DMS114 treated with DMSO at 0.1 percent for 48 hours (cell line): ENCODE measurements at regions not wholly inside any gene's neighbourhood (a gene's known extent, or its start where the extent isn't known, plus 50 kb on each side); places are given as distances from the start of the nearest gene placed in this dataset.
"Not testable (repeated sequence)": the region's sequence is repeated elsewhere in the genome, so short reads cannot be mapped to it uniquely, and the experiment has no call there.

Experiments
- DNase-seq: peaks from one replicate; lab custom pipeline; 2025; ENCODE audit not compliant: unreplicated experiment; lab: John Stamatoyannopoulos, UW

GRCh38 chr13:19123502-19123901 lies 58.1 kb downstream of the TUBA3C start:
- no peak for DNase-seq

DNA sequence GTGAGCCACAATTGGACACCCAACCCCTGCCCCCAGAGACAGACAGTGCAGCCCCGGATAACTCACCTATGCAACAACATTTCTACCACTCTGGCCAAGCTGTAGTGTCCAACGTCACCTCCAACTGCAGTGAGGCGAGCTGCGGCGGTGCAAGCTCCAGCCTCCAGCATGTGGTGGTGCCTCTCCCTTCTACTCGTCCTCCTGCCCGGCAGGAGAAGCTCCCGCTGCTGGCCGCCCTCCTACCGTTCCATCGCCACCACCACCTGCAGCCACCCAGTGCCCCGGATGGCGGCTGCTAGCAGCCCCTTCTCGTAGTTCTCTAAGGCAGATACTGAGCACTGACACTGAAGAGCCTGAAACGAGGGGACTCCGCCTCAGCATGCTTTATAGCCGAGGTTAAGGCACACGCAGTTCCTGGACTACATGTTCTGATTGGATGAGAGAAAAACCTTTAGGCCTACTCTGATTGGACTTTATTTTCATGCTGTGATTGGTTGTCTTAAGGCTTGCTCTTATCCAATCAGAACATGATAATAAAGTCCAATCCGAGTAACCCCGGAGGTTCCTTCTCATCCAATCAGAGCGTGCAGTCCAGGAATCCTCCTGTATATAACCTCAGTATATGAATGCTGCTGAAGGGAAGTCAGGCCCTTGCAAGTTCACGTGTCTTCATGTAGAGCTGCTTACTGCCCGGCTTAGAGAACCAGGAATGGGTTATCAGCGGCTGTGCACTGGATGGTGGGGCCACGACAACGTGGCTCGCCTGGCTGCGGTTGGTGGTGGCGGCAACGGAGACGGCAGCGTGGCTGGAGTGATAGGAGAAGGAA lies 63.5 kb downstream of the TUBA3C start:
- DNase-seq = no peak

GRCh38 chr13:19109225-19109624 lies 72.4 kb downstream of the TUBA3C start:
- DNase-seq = not testable (repeated sequence)

DNA sequence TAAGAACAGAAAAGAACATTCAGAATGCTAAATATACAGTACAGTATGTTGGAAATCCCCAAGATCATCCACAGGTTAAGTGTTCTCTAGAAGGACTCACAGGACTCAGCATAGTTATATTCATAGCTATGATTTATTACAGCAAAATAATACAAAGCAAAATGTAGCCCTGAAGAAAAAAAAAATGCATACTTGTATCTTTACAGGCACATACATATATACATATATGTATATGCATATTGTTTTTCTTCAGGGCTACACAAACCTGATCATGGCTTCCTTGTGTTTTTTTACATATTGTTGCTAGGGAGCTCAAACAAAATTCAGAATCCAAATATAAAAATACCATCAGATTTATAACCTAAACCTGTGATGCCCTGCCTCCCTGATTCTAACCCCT lies 78.5 kb downstream of the TUBA3C start:
- DNase-seq = no peak

- no peak for DNase-seq
These were observed 88.3 kb downstream of the TUBA3C start for GRCh38 chr13:19093369-19093768.

GRCh38 chr13:19090495-19090894 lies 91.1 kb downstream of the TUBA3C start:
- DNase-seq = no peak

DNA sequence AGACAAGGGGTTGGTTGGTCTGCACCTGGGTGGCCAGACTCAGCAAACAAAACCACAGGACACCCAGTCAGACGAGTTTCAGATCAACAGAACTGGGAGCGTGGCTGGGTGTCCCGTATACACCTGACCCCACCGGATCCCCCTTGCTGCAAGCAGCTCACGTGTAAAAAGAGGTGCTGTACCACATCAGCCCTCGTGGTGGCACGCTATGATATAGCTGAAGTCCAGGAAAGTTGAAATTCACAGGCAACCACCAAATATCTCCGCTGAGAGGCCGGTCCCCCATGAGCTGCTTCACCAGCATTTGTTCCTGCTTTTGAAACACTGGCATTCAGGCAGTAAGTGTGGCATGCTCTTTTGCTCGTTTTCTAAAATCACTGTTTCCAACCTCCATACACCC lies 92.3 kb downstream of the TUBA3C start:
- no peak for DNase-seq

DNA sequence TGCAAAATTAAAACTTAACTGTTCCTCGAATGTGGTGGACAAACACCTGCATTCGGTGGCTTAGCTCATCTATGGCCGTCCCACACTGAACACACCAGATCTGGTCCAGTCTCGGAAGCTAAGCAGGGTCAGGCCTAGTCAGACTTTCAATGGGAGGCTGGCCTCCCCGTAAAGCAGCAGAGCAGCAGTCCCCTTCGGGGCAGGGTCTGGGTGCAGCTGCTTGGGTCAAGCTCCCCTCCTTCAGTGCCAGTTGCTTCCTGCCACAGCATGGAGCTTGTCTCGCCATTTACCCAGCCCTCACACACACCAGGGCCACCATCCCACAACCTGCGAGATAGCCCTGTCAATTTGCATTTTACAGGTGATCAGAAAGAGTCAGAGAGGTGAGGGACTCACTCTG lies 93.2 kb downstream of the TUBA3C start:
- DNase-seq = no peak

GRCh38 chr13:19085876-19086275 lies 95.7 kb downstream of the TUBA3C start:
- no peak for DNase-seq

DNA sequence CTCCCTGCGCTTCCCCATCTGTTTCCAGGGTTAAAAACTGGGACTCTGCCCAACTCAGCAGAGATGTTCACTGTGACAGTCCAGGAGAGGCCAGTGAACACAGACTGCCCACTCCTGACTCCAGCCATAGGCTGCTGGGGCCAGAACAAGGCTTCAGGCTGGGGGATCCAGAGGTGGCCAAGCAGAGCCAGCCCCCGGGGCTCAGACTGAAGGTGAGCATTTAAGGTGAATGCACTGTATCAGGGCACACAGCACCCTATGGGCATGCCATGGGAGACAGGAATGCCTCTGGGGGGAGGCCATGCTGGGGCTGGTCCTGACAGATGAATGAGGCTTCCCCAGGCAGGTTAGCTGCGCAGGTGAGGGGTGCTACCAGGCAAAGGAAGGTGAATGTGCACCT lies 96.4 kb downstream of the TUBA3C start:
- no peak for DNase-seq

GRCh38 chr13:19083340-19083739 lies 98.3 kb downstream of the TUBA3C start:
- no peak for DNase-seq

DNA sequence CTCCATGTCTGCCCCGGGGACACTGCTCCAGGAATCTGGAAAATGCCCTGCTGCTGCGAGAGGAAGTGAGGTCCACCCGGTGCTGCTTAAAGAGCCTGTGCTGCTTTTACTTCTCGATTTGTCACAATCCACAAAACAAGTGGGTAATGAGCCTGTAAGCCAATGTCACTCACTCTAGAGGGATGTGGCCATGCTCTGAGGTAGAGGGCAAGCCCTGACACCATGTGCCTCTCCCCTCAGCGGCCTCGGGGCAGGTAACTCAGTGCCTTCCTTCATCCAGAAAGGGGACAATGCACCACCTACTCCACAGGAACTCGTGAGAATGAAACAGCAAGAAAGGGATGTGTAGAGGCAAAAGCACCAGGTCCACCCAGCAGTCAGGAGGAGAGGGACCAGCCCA lies 106.2 kb downstream of the TUBA3C start:
- DNase-seq = no peak

DNA sequence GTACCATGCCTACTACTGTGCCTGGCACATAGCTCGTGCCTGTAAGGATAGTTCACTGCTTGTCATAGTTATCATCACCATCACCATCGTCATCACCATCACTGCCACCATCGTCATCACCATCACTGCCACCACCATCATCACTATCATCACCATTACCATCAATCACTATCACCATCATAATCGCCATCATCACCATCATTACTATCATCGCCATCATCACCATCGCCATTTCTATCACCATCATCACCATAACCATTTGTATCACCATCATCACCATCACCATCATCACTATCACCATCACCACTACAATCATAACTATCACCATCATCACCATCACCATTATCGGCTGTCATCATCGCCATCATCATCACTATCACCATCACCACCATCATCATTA lies 107.1 kb downstream of the TUBA3C start:
- DNase-seq = no peak

DNA sequence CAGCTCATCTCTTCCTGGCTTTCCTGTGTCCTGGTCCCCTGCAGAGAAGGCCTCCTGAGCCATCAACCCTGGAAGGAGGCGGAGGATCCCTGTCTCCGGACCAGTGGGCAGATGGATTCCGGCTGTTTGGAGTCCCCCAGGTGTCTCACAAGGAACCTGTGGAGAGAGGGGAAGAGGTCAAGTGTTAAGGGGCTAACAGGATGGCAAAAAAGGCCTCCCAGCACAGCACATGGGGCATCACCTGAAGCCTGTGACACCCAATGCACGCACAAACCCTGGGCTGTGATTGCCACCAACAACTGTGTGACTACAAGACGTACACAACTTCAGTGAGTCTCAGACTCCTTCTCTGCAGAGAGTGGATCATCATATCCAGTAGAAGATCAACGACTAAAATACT lies 107.5 kb downstream of the TUBA3C start:
- not testable (repeated sequence) for DNase-seq

DNA sequence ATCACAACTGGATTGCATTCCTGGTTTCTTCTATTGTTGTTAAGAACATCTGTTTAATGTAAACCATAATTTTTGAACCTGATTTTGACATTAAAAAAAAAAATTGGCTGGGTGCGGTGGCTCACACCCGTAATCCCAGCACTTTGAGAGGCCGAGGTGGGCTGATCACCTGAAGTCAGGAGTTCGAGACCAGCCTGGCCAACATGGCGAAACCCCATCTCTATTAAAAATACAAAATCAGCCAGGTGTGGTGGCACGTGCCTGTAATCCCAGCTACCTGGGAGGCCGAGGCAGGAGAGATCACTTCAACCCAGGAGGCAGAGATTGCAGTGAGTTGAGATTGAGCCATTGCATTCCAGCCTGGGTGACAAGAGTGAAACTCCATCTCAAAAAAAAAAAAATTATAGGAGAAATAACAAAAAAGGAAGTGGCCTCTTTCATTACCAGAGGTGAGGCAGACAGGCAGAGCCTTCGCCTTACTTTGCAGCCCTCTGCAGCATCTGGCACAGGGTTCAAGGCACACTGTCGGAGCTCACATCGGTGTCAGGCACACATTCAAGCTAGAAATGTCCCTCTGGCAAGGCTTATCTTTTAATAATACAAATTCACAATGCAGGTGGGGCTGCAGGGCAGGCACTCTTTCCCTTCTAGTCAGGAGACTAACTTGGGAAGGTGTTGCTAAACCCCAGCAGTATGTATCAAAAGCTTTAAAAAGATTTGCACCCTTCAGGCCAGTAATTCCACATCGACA lies 108.5 kb downstream of the TUBA3C start:
- not testable (repeated sequence) for DNase-seq

DNA sequence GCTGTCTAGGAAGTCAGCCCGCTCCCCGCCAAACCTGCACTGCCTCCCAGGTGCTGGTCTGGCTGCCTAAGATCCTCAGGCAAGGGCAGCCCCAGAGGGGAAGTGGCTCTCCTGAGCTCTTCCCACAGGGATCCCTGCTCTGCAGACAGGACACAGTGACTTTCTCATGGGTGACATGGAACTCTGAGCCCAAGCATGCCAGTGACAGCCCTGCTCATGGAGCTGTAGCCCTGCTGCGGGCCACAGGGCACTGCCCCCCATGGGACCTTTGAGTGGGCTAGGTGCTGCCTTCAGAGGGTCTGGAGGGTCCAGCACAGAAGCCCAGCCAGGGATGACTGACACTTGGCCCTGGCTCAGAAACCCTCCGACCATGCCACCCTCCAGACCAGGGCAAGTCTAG lies 109.1 kb downstream of the TUBA3C start:
- no peak for DNase-seq

DNA sequence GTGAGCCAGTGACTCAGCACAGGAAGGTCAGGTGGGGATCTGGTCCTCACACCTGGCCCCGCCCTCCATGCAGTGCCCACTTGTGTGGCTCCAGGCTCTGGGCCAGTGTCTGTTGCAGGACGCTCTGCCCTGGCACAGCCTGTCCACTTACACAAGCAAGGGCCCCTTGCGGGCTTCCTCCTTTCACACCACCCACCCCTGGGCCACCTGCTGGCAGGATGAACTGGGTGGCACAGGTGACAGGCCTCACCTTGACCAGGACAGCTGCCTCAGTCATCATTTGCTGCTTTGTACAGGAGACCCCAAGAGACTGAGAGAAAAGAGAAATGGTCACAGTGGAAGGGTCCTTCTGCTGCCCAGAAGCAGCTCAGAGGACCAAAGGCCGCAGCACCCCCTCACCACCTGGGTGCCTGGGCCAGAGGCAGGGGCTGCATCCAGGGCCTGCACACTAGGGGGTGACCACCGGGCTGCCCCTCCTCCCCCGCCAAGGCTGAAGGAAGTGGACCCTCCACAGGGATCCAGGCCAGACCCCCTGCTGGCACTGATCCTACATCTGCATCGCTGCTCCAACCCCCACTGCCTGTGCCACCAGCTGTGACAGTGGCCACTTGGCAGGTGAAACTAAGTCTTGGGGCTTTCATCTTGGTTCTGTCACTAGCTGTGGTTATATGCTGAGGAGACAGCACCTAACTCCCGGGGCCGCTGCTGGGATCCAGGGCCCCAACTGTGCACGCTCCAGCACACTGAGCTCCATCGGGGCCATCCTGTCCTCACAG lies 110.3 kb downstream of the TUBA3C start:
- DNase-seq = no peak

- no peak for DNase-seq
These were observed 111.3 kb downstream of the TUBA3C start for GRCh38 chr13:19070398-19070735.

GRCh38 chr13:19069684-19070397 lies 111.8 kb downstream of the TUBA3C start:
- no peak for DNase-seq

GRCh38 chr13:19068691-19069090 lies 112.9 kb downstream of the TUBA3C start:
- DNase-seq = no peak

DNA sequence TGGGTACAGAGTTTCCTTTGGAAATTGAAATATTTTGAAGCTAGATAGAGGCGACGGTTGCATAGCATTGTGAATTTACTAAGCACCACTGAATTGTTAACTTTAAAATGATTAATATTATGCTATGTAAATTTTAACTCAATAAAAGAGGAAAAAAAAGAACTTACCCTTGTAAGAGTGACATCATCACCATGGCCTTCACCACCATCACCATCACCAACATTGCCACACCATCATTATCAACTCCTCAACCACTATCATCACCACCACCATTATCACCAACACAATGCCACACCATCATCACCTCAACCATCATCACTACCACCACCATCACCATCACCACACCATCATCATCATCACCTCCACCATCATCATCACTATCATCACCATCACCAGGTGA lies 113.9 kb downstream of the TUBA3C start:
- no peak for DNase-seq
